Choroid plexus epithelial cell (primary cell): ENCODE measurements at regions not wholly inside any gene's neighbourhood (a gene's known extent, or its start where the extent isn't known, plus 50 kb on each side); places are given as distances from the start of the nearest gene placed in this dataset.

Source experiments
- DNase-seq: peaks from one replicate; pipeline ENCODE4 v3.0.0-alpha.2; 2010; ENCODE audit warnings: low read depth
- H3K4me3 ChIP-seq: 2 replicates; pipeline ENCODE4 v1.5.1; 2011; ENCODE audit warnings: low read depth, mild to moderate bottlenecking, control low read depth, low read length, moderate library complexity
- CTCF ChIP-seq: conservative IDR thresholded peaks from 2 replicates; pipeline ENCODE4 v1.5.1; 2011; ENCODE audit warnings: low read depth, mild to moderate bottlenecking, control low read depth, inconsistent platforms, low read length, moderate library complexity

GRCh38 chr19:37303591-37304171 lies 67.2 kb upstream of the ZNF527 start:
- peak overlapping the region; percentile 43 for H3K4me3 ChIP-seq

GRCh38 chr19:37304190-37304883 lies 66.6 kb upstream of the ZNF527 start:
- TF ChIP-seq CTCF: no peak
- H3K4me3 ChIP-seq: peak overlapping the region; percentile 43
- DNase-seq: no peak

More at GRCh38 chr19:37303591-37304171, 67.2 kb upstream of the ZNF527 start:
- DNase-seq: no peak
- no peak for TF ChIP-seq CTCF

GRCh38 chr19:37304884-37305255 lies 66.0 kb upstream of the ZNF527 start:
- no peak for TF ChIP-seq CTCF
- DNase-seq: no peak
- H3K4me3 ChIP-seq: no peak overlapping the region

- no peak for TF ChIP-seq CTCF
- no peak overlapping the region for H3K4me3 ChIP-seq
- no peak for DNase-seq
These were observed 64.4 kb upstream of the ZNF527 start for GRCh38 chr19:37306383-37306963.

- H3K4me3 ChIP-seq: no peak overlapping the region
- TF ChIP-seq CTCF: no peak
- DNase-seq: no peak
These were observed 60.9 kb upstream of the ZNF527 start for GRCh38 chr19:37309834-37310575.

GRCh38 chr19:37312531-37313334 lies 58.2 kb upstream of the ZNF527 start:
- DNase-seq: peak; percentile 59
- peak overlapping the region; percentile 49 for H3K4me3 ChIP-seq

GRCh38 chr19:37313335-37313627 lies 57.6 kb upstream of the ZNF527 start:
- H3K4me3 ChIP-seq: no peak overlapping the region
- DNase-seq: no peak
- no peak for TF ChIP-seq CTCF
